ENCODE measurements at regions not wholly inside any gene's neighbourhood (a gene's known extent, or its start where the extent isn't known, plus 50 kb on each side); places are given as distances from the start of the nearest gene placed in this dataset.
"Not testable (repeated sequence)": the region's sequence is repeated elsewhere in the genome, so short reads cannot be mapped to it uniquely, and the experiment has no call there.

GRCh38 chr10:2037246-2037645 lies 299.9 kb upstream of the ADARB2 start:
- Mint-ChIP-seq H3K9me3 (no peaks in the 10 kb centered on the region), H3K4me1 (ENCODE audit: low read depth) (no peaks in the 10 kb centered on the region), H3K36me3 (ENCODE audit: low read depth) (no peaks in the 10 kb centered on the region), H3K4me3 (no peak overlapping the region), H3K27me3 (no peaks in the 10 kb centered on the region), H3K27ac (no peak overlapping the region)
- intact Hi-C loops (cut with micrococcal nuclease) = no loop called here

GRCh38 chr10:2036209-2036608 lies 298.9 kb upstream of the ADARB2 start:
- Mint-ChIP-seq H3K9me3 (no peaks in the 10 kb centered on the region), H3K27me3 (no peaks in the 10 kb centered on the region), H3K27ac (no peak overlapping the region), H3K36me3 (ENCODE audit: low read depth) (no peaks in the 10 kb centered on the region), H3K4me1 (ENCODE audit: low read depth) (no peaks in the 10 kb centered on the region), H3K4me3 (no peak overlapping the region)
- intact Hi-C loops (cut with micrococcal nuclease) = no loop called here

GRCh38 chr10:2030046-2030445 lies 292.7 kb upstream of the ADARB2 start:
- Mint-ChIP-seq H3K27me3 (no peaks in the 10 kb centered on the region), H3K4me1 (ENCODE audit: low read depth) (no peaks in the 10 kb centered on the region), H3K9me3 (no peaks in the 10 kb centered on the region), H3K4me3 (no peak overlapping the region), H3K27ac (no peak overlapping the region), H3K36me3 (ENCODE audit: low read depth) (no peaks in the 10 kb centered on the region)
- intact Hi-C loops (cut with micrococcal nuclease) = no loop called here

DNA sequence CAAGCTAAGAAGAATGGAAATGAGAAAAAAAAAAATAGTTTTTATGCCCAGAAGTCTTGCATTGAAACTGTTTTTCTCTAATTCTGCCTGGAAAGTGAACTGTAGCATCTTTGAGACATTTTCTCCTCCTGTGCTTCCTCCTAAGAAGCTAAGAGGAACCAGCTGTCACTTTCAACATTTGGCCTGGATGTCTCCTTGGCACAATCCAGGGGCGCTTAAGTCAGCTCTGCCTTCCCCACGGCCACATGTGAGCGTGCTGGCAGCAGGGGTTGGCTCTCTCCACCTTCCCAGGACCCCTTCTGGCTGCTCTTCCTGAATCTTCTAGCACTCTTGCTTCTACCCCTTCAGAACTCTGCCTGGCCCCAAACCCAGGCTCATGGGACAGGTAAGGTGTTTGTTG lies 289.6 kb upstream of the ADARB2 start:
- Mint-ChIP-seq H3K4me1 (ENCODE audit: low read depth) (peaks cover 5% of the 10 kb centered on the region), H3K27me3 (no peaks in the 10 kb centered on the region), H3K36me3 (ENCODE audit: low read depth) (no peaks in the 10 kb centered on the region), H3K27ac (no peak overlapping the region), H3K4me3 (no peak overlapping the region), H3K9me3 (no peaks in the 10 kb centered on the region)
- intact Hi-C loops (cut with micrococcal nuclease) = no loop called here

- not testable (repeated sequence) for H3K27me3 Mint-ChIP-seq
Observed at GRCh38 chr10:2024750-2025149, 287.4 kb upstream of the ADARB2 start.

DNA sequence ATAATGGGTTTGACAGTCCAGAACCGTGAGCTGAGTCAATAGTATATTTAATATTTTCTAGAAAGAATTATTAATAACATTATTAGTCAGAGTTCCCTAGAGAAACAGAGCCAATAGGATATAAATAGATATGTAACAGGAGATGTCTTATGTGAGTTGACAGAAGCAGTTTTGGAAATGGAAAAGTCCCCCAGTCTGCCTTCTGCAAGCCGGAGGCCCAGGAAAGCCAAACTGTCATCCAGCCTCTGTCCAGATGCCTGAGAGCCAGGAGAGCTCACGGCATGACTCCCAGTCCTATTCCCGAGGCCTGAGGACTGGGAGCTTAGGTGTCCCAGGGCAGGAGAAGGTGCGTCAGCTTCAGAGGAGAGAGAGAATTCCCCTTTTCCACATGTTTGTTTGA lies 286.4 kb upstream of the ADARB2 start:
- peaks cover 14% of the 10 kb centered on the region for H3K4me1 Mint-ChIP-seq (ENCODE audit: low read depth)
- intact Hi-C loops (cut with micrococcal nuclease) = no loop called here
- H3K9me3 Mint-ChIP-seq = no peaks in the 10 kb centered on the region
- no peaks in the 10 kb centered on the region for H3K36me3 Mint-ChIP-seq (ENCODE audit: low read depth)
- no peaks in the 10 kb centered on the region for H3K27me3 Mint-ChIP-seq
- no peak overlapping the region for H3K4me3 Mint-ChIP-seq
- H3K27ac Mint-ChIP-seq = no peak overlapping the region

More at GRCh38 chr10:2024750-2025149, 287.4 kb upstream of the ADARB2 start:
- H3K4me3 Mint-ChIP-seq; H3K9me3 Mint-ChIP-seq; intact Hi-C loops (cut with micrococcal nuclease); H3K27ac Mint-ChIP-seq; H3K36me3 Mint-ChIP-seq (ENCODE audit: low read depth): not testable (repeated sequence)
- H3K4me1 Mint-ChIP-seq (ENCODE audit: low read depth) = peaks cover 14% of the 10 kb centered on the region

DNA sequence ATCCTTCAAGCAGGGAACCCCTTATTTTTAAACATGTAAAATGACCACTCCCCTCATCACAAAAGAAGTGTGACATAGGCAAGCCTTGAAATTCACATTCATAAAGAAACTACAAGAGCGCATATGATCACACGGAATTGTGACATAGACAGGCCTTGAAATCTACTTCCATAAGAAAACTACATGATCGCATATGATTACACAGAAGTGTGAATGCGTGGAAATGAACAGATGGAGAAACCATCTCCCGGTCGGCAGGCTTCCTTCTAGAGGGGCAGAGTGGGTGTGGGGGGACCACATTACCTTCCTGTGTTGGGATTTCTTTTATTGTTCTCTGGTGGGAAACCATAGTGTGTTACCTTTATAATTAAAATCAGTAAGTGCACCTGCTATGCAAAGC lies 285.1 kb upstream of the ADARB2 start:
- H3K4me3 Mint-ChIP-seq = no peak overlapping the region
- H3K4me1 Mint-ChIP-seq (ENCODE audit: low read depth) = peaks cover 14% of the 10 kb centered on the region
- intact Hi-C loops (cut with micrococcal nuclease) = no loop called here
- H3K27me3 Mint-ChIP-seq = no peaks in the 10 kb centered on the region
- no peak overlapping the region for H3K27ac Mint-ChIP-seq
- no peaks in the 10 kb centered on the region for H3K9me3 Mint-ChIP-seq
- no peaks in the 10 kb centered on the region for H3K36me3 Mint-ChIP-seq (ENCODE audit: low read depth)

DNA sequence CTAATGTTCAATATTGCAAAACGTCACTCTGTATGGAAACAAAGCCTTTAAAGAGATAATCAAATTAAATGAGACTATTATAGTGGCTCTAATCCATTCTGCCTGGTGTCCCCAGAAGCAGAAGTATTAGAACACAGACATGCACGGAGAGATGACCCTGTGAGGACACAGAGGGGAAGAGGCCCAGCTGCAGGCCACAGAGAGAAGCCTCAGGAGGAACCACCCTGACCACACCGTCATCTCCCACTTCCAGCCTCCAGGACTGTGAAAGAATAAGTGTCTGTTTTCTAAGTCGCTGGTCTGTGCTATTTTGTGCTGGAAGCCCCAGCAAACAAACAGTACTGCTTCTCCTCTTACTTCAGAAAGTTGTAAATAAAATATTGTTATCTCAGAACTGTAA lies 283.5 kb upstream of the ADARB2 start:
- no peak overlapping the region for H3K27ac Mint-ChIP-seq
- no peaks in the 10 kb centered on the region for H3K27me3 Mint-ChIP-seq
- intact Hi-C loops (cut with micrococcal nuclease) = no loop called here
- H3K4me1 Mint-ChIP-seq (ENCODE audit: low read depth) = peaks cover 14% of the 10 kb centered on the region
- no peaks in the 10 kb centered on the region for H3K9me3 Mint-ChIP-seq
- H3K4me3 Mint-ChIP-seq = no peak overlapping the region
- H3K36me3 Mint-ChIP-seq (ENCODE audit: low read depth) = no peaks in the 10 kb centered on the region

DNA sequence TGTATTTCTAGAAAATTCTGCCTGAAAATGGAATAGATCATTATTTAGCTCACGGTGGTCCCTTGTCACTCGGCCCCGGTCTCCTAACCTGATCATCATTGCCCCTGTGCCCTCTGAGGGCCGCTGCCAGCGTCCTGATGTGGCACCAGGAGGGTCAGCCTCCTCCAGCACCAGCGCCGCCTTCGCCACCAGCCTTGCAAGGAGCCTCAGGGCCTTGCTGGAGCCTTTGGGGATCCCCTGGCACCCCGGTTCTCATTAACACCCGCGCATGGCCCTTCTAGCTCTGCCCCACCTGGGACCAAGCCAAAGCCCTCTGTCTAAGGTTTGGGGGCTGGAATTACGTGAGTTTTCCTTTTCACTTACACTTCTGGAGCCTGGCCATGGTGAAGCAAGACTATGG lies 282.5 kb upstream of the ADARB2 start:
- no peaks in the 10 kb centered on the region for H3K9me3 Mint-ChIP-seq
- H3K27me3 Mint-ChIP-seq = no peaks in the 10 kb centered on the region
- intact Hi-C loops (cut with micrococcal nuclease) = no loop called here
- peaks cover 14% of the 10 kb centered on the region for H3K4me1 Mint-ChIP-seq (ENCODE audit: low read depth)
- no peak overlapping the region for H3K4me3 Mint-ChIP-seq
- H3K27ac Mint-ChIP-seq = no peak overlapping the region
- no peaks in the 10 kb centered on the region for H3K36me3 Mint-ChIP-seq (ENCODE audit: low read depth)

- H3K4me3 Mint-ChIP-seq = no peak overlapping the region
- H3K36me3 Mint-ChIP-seq (ENCODE audit: low read depth) = no peaks in the 10 kb centered on the region
- H3K27me3 Mint-ChIP-seq = no peaks in the 10 kb centered on the region
- H3K9me3 Mint-ChIP-seq = no peaks in the 10 kb centered on the region
- H3K27ac Mint-ChIP-seq = no peak overlapping the region
- intact Hi-C loops (cut with micrococcal nuclease) = no loop called here
- peaks cover 14% of the 10 kb centered on the region for H3K4me1 Mint-ChIP-seq (ENCODE audit: low read depth)
Observed at GRCh38 chr10:2019281-2019680, 282.0 kb upstream of the ADARB2 start.

DNA sequence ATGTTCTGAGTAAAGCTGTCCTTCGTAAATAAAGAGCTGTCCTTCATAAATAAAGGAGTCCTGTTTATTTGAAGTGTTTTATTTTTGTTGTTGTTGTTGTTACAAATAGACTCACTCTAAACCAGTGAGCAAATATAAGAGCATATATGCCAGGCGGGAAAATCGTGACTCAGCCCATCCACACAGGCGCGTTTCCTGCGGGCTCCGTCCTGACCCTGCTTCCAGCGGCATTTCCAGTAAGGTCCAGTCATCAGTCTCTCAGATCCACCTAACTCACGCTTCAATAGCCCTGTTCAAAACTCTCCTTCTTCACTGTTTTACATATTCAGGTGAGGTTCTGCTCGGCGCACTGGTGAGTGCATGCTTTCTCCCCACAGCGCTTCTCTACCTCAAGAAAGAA lies 277.2 kb upstream of the ADARB2 start:
- H3K27me3 Mint-ChIP-seq = no peaks in the 10 kb centered on the region
- intact Hi-C loops (cut with micrococcal nuclease) = no loop called here
- H3K4me1 Mint-ChIP-seq (ENCODE audit: low read depth) = no peaks in the 10 kb centered on the region
- H3K4me3 Mint-ChIP-seq = no peak overlapping the region
- no peak overlapping the region for H3K27ac Mint-ChIP-seq
- H3K9me3 Mint-ChIP-seq = no peaks in the 10 kb centered on the region
- no peaks in the 10 kb centered on the region for H3K36me3 Mint-ChIP-seq (ENCODE audit: low read depth)

DNA sequence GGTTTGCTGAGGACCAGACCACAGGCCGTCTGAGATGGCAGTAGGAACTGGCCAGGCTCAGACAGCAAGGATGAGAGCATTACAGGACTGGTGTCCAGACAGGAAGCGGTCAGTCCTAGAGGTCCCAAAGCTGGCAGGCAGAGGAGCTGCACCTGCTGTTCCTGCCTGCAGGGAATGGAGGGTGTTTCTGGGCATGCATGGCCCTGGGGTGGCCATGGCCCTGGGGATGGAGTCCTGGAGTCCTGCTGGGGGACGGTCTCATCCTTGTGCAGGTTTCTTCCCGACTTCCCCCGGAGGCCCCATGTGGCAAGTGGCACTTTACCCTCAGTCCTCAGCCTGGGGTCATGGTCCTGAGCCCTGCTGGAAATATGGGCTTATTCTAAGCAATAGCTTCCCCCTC lies 274.9 kb upstream of the ADARB2 start:
- Mint-ChIP-seq H3K9me3 (no peaks in the 10 kb centered on the region), H3K27me3 (no peaks in the 10 kb centered on the region), H3K4me1 (ENCODE audit: low read depth) (no peaks in the 10 kb centered on the region), H3K4me3 (no peak overlapping the region), H3K27ac (no peak overlapping the region), H3K36me3 (ENCODE audit: low read depth) (no peaks in the 10 kb centered on the region)
- intact Hi-C loops (cut with micrococcal nuclease) = no loop called here

GRCh38 chr10:2011106-2011716 lies 273.9 kb upstream of the ADARB2 start:
- intact Hi-C loops (cut with micrococcal nuclease) = no loop called here
- Mint-ChIP-seq H3K4me3 (no peak overlapping the region), H3K4me1 (ENCODE audit: low read depth) (no peaks in the 10 kb centered on the region), H3K27me3 (no peaks in the 10 kb centered on the region), H3K36me3 (ENCODE audit: low read depth) (no peaks in the 10 kb centered on the region), H3K9me3 (no peaks in the 10 kb centered on the region), H3K27ac (no peak overlapping the region)

GRCh38 chr10:2005546-2005945 lies 268.2 kb upstream of the ADARB2 start:
- no peaks in the 10 kb centered on the region for H3K4me1 Mint-ChIP-seq (ENCODE audit: low read depth)

DNA sequence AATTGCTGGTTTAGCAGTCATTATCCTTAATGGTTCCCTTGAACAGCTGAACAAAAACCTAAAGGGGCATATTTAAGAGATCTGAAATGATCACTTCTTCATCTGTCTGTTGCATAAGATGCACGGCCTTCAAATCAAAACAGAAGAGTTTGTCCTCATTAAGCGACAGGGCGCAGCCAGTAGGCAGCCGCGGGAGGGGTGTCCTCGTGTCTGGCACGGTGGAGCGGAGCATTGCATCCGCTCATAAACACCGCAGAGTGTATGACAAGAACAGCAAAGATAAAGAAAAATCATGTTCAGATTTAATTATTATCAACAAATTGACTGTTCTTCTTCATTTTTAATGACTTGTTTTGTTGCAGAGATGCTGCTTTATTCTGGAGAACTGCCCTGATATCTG lies 255.6 kb upstream of the ADARB2 start:
- intact Hi-C loops (cut with micrococcal nuclease) = no loop called here
- Mint-ChIP-seq H3K27me3 (peaks cover 1% of the 10 kb centered on the region), H3K9me3 (no peaks in the 10 kb centered on the region), H3K27ac (no peak overlapping the region), H3K36me3 (ENCODE audit: low read depth) (no peaks in the 10 kb centered on the region), H3K4me1 (ENCODE audit: low read depth) (no peaks in the 10 kb centered on the region), H3K4me3 (no peak overlapping the region)

More at GRCh38 chr10:2005546-2005945, 268.2 kb upstream of the ADARB2 start:
- H3K36me3 Mint-ChIP-seq (ENCODE audit: low read depth) = no peaks in the 10 kb centered on the region
- H3K27me3 Mint-ChIP-seq = no peaks in the 10 kb centered on the region
- H3K27ac Mint-ChIP-seq = no peak overlapping the region
- H3K4me3 Mint-ChIP-seq = no peak overlapping the region
- H3K9me3 Mint-ChIP-seq = no peaks in the 10 kb centered on the region
- intact Hi-C loops (cut with micrococcal nuclease) = no loop called here

Data from dendritic cell treated with granulocyte-macrophage colony-stimulating factor and Interleukin-4, amounts not matched to agents 40 ng/mL and 50 ng/mL, for 4 days (primary cell).